Breast epithelium (tissue), 3 donors: ENCODE measurements at regions not wholly inside any gene's neighbourhood (a gene's known extent, or its start where the extent isn't known, plus 50 kb on each side); places are given as distances from the start of the nearest gene placed in this dataset.

Experiments used
- POLR2A ChIP-seq: fragments of 450-650 bp; IDR thresholded peaks from one replicate; pipeline ENCODE4 v1.6.1; 2016; ENCODE audit warnings: antibody characterized with exemption, mild to moderate bottlenecking, moderate library complexity
- POLR2AphosphoS5 ChIP-seq, 3 donors: sonication (generic); formaldehyde crosslinking; IDR thresholded peaks; one replicate each; pipeline ENCODE4 v1.6.1; 2017; ENCODE audit warnings: antibody characterized with exemption in 3 of 3
- TF ChIP-seq, protein P1 (sequence below), 3 donors: fragments of 450-650 bp; IDR thresholded peaks; one replicate each; pipeline ENCODE4 v1.5.1; 2016 to 2017; ENCODE audit warnings: antibody characterized with exemption in 3 of 3, mild to moderate bottlenecking in 3 of 3, moderate library complexity in 3 of 3

- TF ChIP-seq, protein P1, sequence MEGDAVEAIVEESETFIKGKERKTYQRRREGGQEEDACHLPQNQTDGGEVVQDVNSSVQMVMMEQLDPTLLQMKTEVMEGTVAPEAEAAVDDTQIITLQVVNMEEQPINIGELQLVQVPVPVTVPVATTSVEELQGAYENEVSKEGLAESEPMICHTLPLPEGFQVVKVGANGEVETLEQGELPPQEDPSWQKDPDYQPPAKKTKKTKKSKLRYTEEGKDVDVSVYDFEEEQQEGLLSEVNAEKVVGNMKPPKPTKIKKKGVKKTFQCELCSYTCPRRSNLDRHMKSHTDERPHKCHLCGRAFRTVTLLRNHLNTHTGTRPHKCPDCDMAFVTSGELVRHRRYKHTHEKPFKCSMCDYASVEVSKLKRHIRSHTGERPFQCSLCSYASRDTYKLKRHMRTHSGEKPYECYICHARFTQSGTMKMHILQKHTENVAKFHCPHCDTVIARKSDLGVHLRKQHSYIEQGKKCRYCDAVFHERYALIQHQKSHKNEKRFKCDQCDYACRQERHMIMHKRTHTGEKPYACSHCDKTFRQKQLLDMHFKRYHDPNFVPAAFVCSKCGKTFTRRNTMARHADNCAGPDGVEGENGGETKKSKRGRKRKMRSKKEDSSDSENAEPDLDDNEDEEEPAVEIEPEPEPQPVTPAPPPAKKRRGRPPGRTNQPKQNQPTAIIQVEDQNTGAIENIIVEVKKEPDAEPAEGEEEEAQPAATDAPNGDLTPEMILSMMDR (IDR thresholded peaks at IDR 0.05), result no peak
- TF ChIP-seq POLR2A, result no peak
- TF ChIP-seq POLR2AphosphoS5 (IDR thresholded peaks at IDR 0.05), result no peak
Observed at GRCh38 chr20:19834783-19835182, 76.7 kb downstream of the RIN2 start.
